A673 (cell line): ENCODE measurements at regions not wholly inside any gene's neighbourhood (a gene's known extent, or its start where the extent isn't known, plus 50 kb on each side); places are given as distances from the start of the nearest gene placed in this dataset. TPM values are rescaled to one million over a fixed set of nuclear protein-coding genes. Genes with fewer than 3 reads are reported as not detected.

Experiments used
- BruUV-seq: library from RNA; stranded (reverse); fragments of 400-500 nt; replicated peaks from 2 replicates; lab custom pipeline; 2021; lab: Mats Ljungman, UMichigan
- CTCF ChIA-PET: fragments of 300-600 bp; sonication (Branson Sonifier 250); formaldehyde crosslinking; loops from one replicate; lab custom pipeline; 2022; ENCODE audit warnings: antibody characterized with exemption; lab: Charles Lee
- POLR2A ChIA-PET: fragments of 300-600 bp; sonication (Branson Sonifier 250); formaldehyde crosslinking; loops from one replicate; lab custom pipeline; 2022; ENCODE audit warnings: antibody characterized with exemption; ENCODE audit not compliant: low non-redundant PET; lab: Charles Lee
- DNase-seq: peaks from one replicate; pipeline ENCODE4 v3.0.0-alpha.2; 2015; ENCODE audit warnings: low spot score
- H3K27ac ChIP-seq: fragments of 200-600 bp; sonication (generic); 2 replicates; pipeline ENCODE4 v1.5.1; 2016; ENCODE audit warnings: mixed run types, low read depth, mild to moderate bottlenecking, mixed read lengths, antibody characterized with exemption, low read length; ENCODE audit not compliant: poor library complexity, severe bottlenecking
- H3K27me3 ChIP-seq: fragments of 200-600 bp; sonication (generic); replicated peaks from 2 replicates; pipeline ENCODE4 v1.6.1; 2017; ENCODE audit warnings: mixed run types, low read depth, mild to moderate bottlenecking, mixed read lengths, antibody characterized with exemption, low read length; ENCODE audit not compliant: insufficient read depth, poor library complexity
- H3K36me3 ChIP-seq: fragments of 200-600 bp; sonication (generic); 2 replicates; pipeline ENCODE4 v1.6.1; 2016; ENCODE audit warnings: mixed run types, mild to moderate bottlenecking, mixed read lengths, antibody characterized with exemption, low read length; ENCODE audit not compliant: insufficient read depth, poor library complexity, severe bottlenecking
- H3K4me1 ChIP-seq: fragments of 200-600 bp; sonication (generic); 2 replicates; pipeline ENCODE4 v1.6.1; 2017; ENCODE audit warnings: mixed run types, mild to moderate bottlenecking, mixed read lengths, antibody characterized with exemption, low read length; ENCODE audit not compliant: insufficient read depth, poor library complexity, severe bottlenecking
- H3K4me3 ChIP-seq: fragments of 200-600 bp; sonication (generic); 2 replicates; pipeline ENCODE4 v1.5.1; 2016; ENCODE audit warnings: low read depth, mixed run types, mild to moderate bottlenecking, mixed read lengths, low read length; ENCODE audit not compliant: poor library complexity, severe bottlenecking
- H3K9me3 ChIP-seq: fragments of 200-600 bp; sonication (generic); 2 replicates; pipeline ENCODE4 v1.6.1; 2016; ENCODE audit warnings: mixed run types, low read depth, mild to moderate bottlenecking, mixed read lengths, antibody characterized with exemption, low read length; ENCODE audit not compliant: poor library complexity, severe bottlenecking
- CTCF ChIP-seq: fragments of 300-800, 200-600 bp; sonication (generic); conservative IDR thresholded peaks from 2 replicates; pipeline ENCODE4 v1.5.1; 2017; ENCODE audit warnings: low read depth, mild to moderate bottlenecking, antibody characterized with exemption, low read length, moderate library complexity, mixed read lengths
- EZH2 ChIP-seq: fragments of 200-600 bp; sonication (generic); IDR thresholded peaks from 2 replicates; pipeline ENCODE4 v1.6.1; 2017; ENCODE audit warnings: borderline replicate concordance, low read depth, mild to moderate bottlenecking, mixed read lengths, antibody characterized with exemption, low read length; ENCODE audit not compliant: poor library complexity, severe bottlenecking
- intact Hi-C: fragments of 100-400 bp; cut with micrococcal nuclease; formaldehyde crosslinking; loops from one replicate; pipeline ENCODE4 v1.10.0; 2022; ENCODE audit not compliant: unreplicated experiment
- microRNA-seq: library from miRNA; unstranded; fragments of <30 nt; microRNA quantifications from one replicate; pipeline ENCODE4 v1.2.0, GENCODE V29; 2021

- Histone ChIP-seq H3K4me3 (no peak overlapping the region), H3K27me3 (no peaks in the 10 kb centered on the region), H3K27ac (no peak overlapping the region), H3K36me3 (no peaks in the 10 kb centered on the region), H3K9me3 (no peaks in the 10 kb centered on the region), H3K4me1 (no peaks in the 10 kb centered on the region)
- no peak for DNase-seq
- TF ChIP-seq CTCF: no peak
- no peak for TF ChIP-seq EZH2
- no TSS peak for BruUV-seq
- ChIA-PET POLR2A (no interaction called here), CTCF (no interaction called here)
- intact Hi-C loops: no loop called here
Measured at GRCh38 chr2:132366421-132367180, 50.0 kb upstream of the GPR39 start.

Small RNAs in the stretch of these regions (microRNA-seq; reads per million reads assigned to microRNA genes)
- not detected for gene MIR663B
